ENCODE measurements at regions not wholly inside any gene's neighbourhood (a gene's known extent, or its start where the extent isn't known, plus 50 kb on each side); places are given as distances from the start of the nearest gene placed in this dataset.
"Not testable (repeated sequence)": the region's sequence is repeated elsewhere in the genome, so short reads cannot be mapped to it uniquely, and the experiment has no call there.

GRCh38 chr11:81345609-81346008 lies 1388.1 kb downstream of the FAM181B start:
- Mint-ChIP-seq H3K9me3 (ENCODE audit: low read depth) (peaks cover 4% of the 10 kb centered on the region), H3K27ac (no peak overlapping the region), H3K4me3 (no peak overlapping the region), H3K27me3 (no peaks in the 10 kb centered on the region), H3K36me3 (no peaks in the 10 kb centered on the region), H3K4me1 (ENCODE audit: low read depth) (no peaks in the 10 kb centered on the region)

DNA sequence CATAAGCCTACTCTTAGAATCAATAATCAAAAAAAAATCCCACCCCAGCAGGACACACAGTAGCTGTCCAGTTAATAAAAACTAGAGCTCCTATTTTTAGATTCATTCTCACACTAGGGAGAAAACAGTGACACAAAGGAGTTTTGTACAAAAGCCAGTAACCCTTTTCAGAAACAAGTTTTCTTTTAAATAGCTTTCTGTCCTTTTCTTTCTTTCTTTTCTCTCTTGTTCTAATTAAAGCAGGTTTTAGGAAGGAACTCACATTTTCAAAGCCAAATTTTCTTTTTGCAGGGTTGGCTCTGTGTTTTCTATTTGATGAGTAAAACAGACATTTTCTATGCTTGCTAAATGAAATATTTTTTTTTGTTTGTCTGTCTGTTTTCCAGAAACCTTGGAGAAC lies 1390.7 kb downstream of the FAM181B start:
- Mint-ChIP-seq H3K4me3 (no peak overlapping the region), H3K27me3 (no peaks in the 10 kb centered on the region), H3K4me1 (ENCODE audit: low read depth) (no peaks in the 10 kb centered on the region), H3K9me3 (ENCODE audit: low read depth) (peaks cover 20% of the 10 kb centered on the region), H3K27ac (no peak overlapping the region), H3K36me3 (no peaks in the 10 kb centered on the region)

GRCh38 chr11:81340225-81340624 lies 1393.4 kb downstream of the FAM181B start:
- no peaks in the 10 kb centered on the region for H3K36me3 Mint-ChIP-seq
- no peaks in the 10 kb centered on the region for H3K4me1 Mint-ChIP-seq (ENCODE audit: low read depth)
- no peaks in the 10 kb centered on the region for H3K27me3 Mint-ChIP-seq
- H3K4me3 Mint-ChIP-seq: no peak overlapping the region
- H3K9me3 Mint-ChIP-seq (ENCODE audit: low read depth): peaks cover 23% of the 10 kb centered on the region
- no peak overlapping the region for H3K27ac Mint-ChIP-seq

- H3K36me3 Mint-ChIP-seq: no peaks in the 10 kb centered on the region
- H3K27me3 Mint-ChIP-seq: no peaks in the 10 kb centered on the region
- no peak overlapping the region for H3K27ac Mint-ChIP-seq
- no peak overlapping the region for H3K4me3 Mint-ChIP-seq
- H3K9me3 Mint-ChIP-seq (ENCODE audit: low read depth): peaks cover 25% of the 10 kb centered on the region
- H3K4me1 Mint-ChIP-seq (ENCODE audit: low read depth): no peaks in the 10 kb centered on the region
Observed at GRCh38 chr11:81339521-81339920, 1394.1 kb downstream of the FAM181B start.

DNA sequence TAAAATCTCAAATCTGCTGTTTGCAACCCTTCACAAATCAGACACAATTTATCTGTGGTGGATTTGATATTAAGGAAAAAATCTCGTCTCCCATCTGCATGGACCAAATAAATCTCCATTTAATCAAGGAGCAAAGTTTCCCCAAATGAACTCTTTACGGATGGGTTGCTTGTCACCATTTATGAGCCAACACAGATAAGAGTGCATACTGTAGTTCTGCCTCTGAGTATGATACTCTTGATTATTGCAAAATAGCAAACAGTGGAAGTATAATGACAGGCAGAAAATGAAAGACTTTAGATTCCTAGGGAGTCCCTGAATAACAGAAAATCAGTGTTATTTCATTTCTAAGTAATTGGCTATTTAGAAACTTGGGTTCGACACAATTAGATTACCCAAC lies 1395.9 kb downstream of the FAM181B start:
- Mint-ChIP-seq H3K27me3 (no peaks in the 10 kb centered on the region), H3K9me3 (ENCODE audit: low read depth) (peaks cover 28% of the 10 kb centered on the region), H3K4me1 (ENCODE audit: low read depth) (no peaks in the 10 kb centered on the region), H3K27ac (no peak overlapping the region), H3K36me3 (no peaks in the 10 kb centered on the region), H3K4me3 (no peak overlapping the region)

- no peak overlapping the region for H3K4me3 Mint-ChIP-seq
- no peaks in the 10 kb centered on the region for H3K27me3 Mint-ChIP-seq
- no peaks in the 10 kb centered on the region for H3K36me3 Mint-ChIP-seq
- no peaks in the 10 kb centered on the region for H3K4me1 Mint-ChIP-seq (ENCODE audit: low read depth)
- peaks cover 11% of the 10 kb centered on the region for H3K9me3 Mint-ChIP-seq (ENCODE audit: low read depth)
- H3K27ac Mint-ChIP-seq: no peak overlapping the region
Observed at GRCh38 chr11:81332276-81332675, 1401.4 kb downstream of the FAM181B start.

DNA sequence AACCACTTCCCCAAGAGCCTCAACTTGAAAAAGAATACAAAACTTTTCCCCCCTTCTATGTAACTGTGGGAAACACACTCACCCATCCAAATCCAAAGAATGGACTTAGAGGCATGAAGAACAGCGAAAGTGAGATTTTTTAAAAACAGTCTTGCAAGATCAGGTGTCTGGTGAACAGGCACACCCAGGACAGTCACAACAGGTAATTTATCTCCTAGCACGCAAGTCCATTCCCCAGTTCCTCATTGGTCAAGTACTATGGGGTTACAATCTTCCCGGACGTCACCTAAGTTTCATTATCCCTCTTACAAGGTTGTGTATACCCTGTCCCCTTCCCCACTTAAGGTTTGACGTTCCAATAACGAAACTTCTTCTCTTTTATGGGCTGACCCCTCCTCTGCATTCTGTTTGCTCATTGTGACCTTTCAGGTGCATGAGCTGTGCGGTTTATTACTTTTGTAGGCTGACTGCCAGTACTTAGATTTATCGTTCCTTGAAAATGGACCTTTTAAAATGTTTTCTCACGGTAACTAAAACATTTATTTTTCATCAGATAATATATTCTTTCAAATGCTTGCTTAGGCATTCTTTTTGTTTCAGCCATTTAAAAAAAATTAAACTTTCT lies 1401.9 kb downstream of the FAM181B start:
- H3K36me3 Mint-ChIP-seq: no peaks in the 10 kb centered on the region
- peaks cover 6% of the 10 kb centered on the region for H3K9me3 Mint-ChIP-seq (ENCODE audit: low read depth)
- no peak overlapping the region for H3K4me3 Mint-ChIP-seq
- no peak overlapping the region for H3K27ac Mint-ChIP-seq
- no peaks in the 10 kb centered on the region for H3K4me1 Mint-ChIP-seq (ENCODE audit: low read depth)
- no peaks in the 10 kb centered on the region for H3K27me3 Mint-ChIP-seq

- Mint-ChIP-seq H3K4me1 (ENCODE audit: low read depth) (no peaks in the 10 kb centered on the region), H3K4me3 (no peak overlapping the region), H3K27ac (no peak overlapping the region), H3K36me3 (no peaks in the 10 kb centered on the region), H3K27me3 (no peaks in the 10 kb centered on the region), H3K9me3 (ENCODE audit: low read depth) (peaks cover 5% of the 10 kb centered on the region)
Observed at GRCh38 chr11:81331088-81331487, 1402.6 kb downstream of the FAM181B start.

DNA sequence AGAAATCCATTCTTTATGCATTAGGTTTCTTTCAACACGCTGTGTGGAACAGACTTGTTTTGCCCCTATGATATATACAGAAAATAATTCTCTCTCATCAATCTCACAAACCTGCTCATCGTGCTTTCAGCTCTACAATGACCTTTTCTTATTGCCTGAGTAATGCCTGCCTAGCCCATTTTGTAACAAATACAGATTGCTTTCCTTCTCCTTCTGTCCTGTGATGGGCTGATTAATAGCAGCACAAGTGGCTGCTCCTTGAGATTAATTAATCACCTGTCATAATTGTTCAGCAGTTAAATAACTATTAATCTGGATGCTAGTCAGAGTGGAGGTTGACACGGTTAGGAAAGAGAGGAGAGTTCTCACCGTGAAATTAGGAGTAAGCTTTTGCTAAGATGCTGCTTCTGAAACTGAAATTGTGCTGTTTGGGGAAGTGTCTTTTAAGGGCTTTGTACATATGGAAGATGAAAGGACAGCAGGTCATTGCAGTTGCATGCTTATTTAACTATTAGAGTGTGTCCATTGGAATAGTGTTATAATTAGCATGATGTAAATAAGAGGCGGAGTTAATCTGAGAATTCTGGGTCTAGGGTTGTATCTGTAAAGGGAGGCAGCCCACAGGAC lies 1430.5 kb downstream of the FAM181B start:
- Mint-ChIP-seq H3K9me3 (ENCODE audit: low read depth) (peaks cover 4% of the 10 kb centered on the region), H3K27me3 (no peaks in the 10 kb centered on the region), H3K4me3 (no peak overlapping the region), H3K36me3 (no peaks in the 10 kb centered on the region), H3K27ac (no peak overlapping the region), H3K4me1 (ENCODE audit: low read depth) (no peaks in the 10 kb centered on the region)

DNA sequence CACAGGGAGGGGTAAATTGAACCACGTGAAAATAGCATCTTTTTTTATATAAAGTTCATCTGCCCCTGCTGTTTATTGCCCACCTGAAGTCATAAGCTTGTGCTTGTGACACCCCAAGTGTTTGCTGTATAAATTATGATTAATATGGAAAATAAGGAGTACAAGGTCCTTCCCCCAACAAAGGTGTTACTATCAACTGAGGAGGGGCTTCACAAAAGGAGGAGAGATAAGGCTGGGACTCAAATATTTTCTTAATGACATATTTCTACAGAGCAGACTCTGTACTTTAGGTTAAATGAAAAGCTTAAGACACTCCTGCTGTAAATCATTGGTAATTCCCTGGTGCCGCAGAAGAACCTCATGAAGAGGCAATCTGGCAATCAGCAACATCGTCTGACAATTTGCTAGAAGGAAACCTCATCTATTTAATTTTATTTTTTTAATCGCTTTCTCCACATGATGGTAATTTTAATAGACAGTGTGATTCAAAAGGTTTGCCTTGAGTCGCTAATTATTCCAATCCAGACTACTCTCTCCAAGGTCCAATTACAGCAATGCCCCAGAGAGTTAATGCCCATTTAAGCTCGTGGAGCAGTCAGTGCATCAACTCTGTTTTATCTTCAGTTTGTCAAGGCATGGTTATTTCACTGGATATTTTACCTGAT lies 1432.4 kb downstream of the FAM181B start:
- H3K27me3 Mint-ChIP-seq: no peaks in the 10 kb centered on the region
- no peak overlapping the region for H3K4me3 Mint-ChIP-seq
- H3K36me3 Mint-ChIP-seq: no peaks in the 10 kb centered on the region
- H3K9me3 Mint-ChIP-seq (ENCODE audit: low read depth): peaks cover 4% of the 10 kb centered on the region
- no peak overlapping the region for H3K27ac Mint-ChIP-seq
- H3K4me1 Mint-ChIP-seq (ENCODE audit: low read depth): no peaks in the 10 kb centered on the region

DNA sequence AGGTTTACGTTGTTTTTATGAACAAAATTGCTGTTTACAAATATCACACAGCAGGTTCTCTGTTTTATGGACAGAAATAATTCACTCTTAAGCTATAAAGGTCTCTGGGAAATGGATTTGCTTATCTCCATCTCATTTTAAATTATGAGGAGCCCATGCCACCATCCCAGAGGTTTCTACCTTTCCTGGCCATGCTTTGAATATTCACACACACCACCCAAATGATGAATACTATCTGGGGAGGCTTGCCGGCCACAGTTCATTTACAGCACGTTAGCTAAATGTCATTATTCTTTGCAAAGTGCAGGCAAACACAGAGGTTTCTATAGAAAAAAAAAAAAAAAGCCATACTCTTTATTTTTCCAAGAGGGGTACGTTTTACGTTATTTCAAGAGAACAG lies 1446.7 kb downstream of the FAM181B start:
- no peaks in the 10 kb centered on the region for H3K27me3 Mint-ChIP-seq
- peaks cover 11% of the 10 kb centered on the region for H3K9me3 Mint-ChIP-seq (ENCODE audit: low read depth)
- no peak overlapping the region for H3K27ac Mint-ChIP-seq
- H3K4me1 Mint-ChIP-seq (ENCODE audit: low read depth): no peaks in the 10 kb centered on the region
- H3K36me3 Mint-ChIP-seq: no peaks in the 10 kb centered on the region
- H3K4me3 Mint-ChIP-seq: no peak overlapping the region

GRCh38 chr11:81286550-81286949 lies 1447.1 kb downstream of the FAM181B start:
- H3K27ac Mint-ChIP-seq: no peak overlapping the region
- no peaks in the 10 kb centered on the region for H3K36me3 Mint-ChIP-seq
- peaks cover 11% of the 10 kb centered on the region for H3K9me3 Mint-ChIP-seq (ENCODE audit: low read depth)
- H3K4me3 Mint-ChIP-seq: no peak overlapping the region
- no peaks in the 10 kb centered on the region for H3K4me1 Mint-ChIP-seq (ENCODE audit: low read depth)
- H3K27me3 Mint-ChIP-seq: no peaks in the 10 kb centered on the region

GRCh38 chr11:81280228-81280627 lies 1453.4 kb downstream of the FAM181B start:
- peaks cover 12% of the 10 kb centered on the region for H3K9me3 Mint-ChIP-seq (ENCODE audit: low read depth)
- not testable (repeated sequence) for H3K4me1 Mint-ChIP-seq (ENCODE audit: low read depth); H3K27me3 Mint-ChIP-seq; H3K36me3 Mint-ChIP-seq; H3K4me3 Mint-ChIP-seq; H3K27ac Mint-ChIP-seq

DNA sequence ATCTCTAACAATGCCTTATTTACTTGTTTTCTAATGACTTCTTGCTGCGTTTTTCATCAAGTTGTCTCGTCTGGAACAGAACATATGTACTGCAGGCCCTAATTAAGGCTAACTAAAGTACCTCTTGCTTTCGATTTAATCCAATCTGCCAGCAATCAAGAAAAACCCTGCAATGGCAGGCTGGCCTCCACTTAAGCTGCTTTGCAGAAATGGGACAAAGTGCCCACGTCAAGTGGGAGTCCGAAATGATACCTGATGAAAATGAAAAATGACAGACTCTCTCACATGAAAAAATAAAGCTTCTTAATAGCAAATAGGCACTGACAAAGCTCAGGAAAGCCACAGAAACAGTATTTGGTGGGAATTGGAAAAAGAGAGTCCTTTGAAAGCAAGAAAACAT lies 1454.7 kb downstream of the FAM181B start:
- Mint-ChIP-seq H3K4me3 (no peak overlapping the region), H3K36me3 (no peaks in the 10 kb centered on the region), H3K9me3 (ENCODE audit: low read depth) (peaks cover 12% of the 10 kb centered on the region), H3K4me1 (ENCODE audit: low read depth) (no peaks in the 10 kb centered on the region), H3K27ac (no peak overlapping the region), H3K27me3 (no peaks in the 10 kb centered on the region)

GRCh38 chr11:81270686-81271085 lies 1463.0 kb downstream of the FAM181B start:
- H3K4me1 Mint-ChIP-seq (ENCODE audit: low read depth): no peaks in the 10 kb centered on the region
- H3K27me3 Mint-ChIP-seq: no peaks in the 10 kb centered on the region
- H3K4me3 Mint-ChIP-seq: no peak overlapping the region
- no peak overlapping the region for H3K27ac Mint-ChIP-seq
- no peaks in the 10 kb centered on the region for H3K36me3 Mint-ChIP-seq
- peaks cover 17% of the 10 kb centered on the region for H3K9me3 Mint-ChIP-seq (ENCODE audit: low read depth)

- no peaks in the 10 kb centered on the region for H3K4me1 Mint-ChIP-seq (ENCODE audit: low read depth)
- no peaks in the 10 kb centered on the region for H3K36me3 Mint-ChIP-seq
- no peaks in the 10 kb centered on the region for H3K27me3 Mint-ChIP-seq
- no peak overlapping the region for H3K4me3 Mint-ChIP-seq
- no peak overlapping the region for H3K27ac Mint-ChIP-seq
- H3K9me3 Mint-ChIP-seq (ENCODE audit: low read depth): peaks cover 14% of the 10 kb centered on the region
Observed at GRCh38 chr11:81267246-81267645, 1466.4 kb downstream of the FAM181B start.
